Mesenchymal stem cell (in vitro differentiated cells and primary cell): ENCODE measurements at regions not wholly inside any gene's neighbourhood (a gene's known extent, or its start where the extent isn't known, plus 50 kb on each side); places are given as distances from the start of the nearest gene placed in this dataset.

Experiments used
- DNase-seq: peaks from one replicate; pipeline ENCODE4 v3.0.0-alpha.2; 2013
- H2AFZ ChIP-seq: one replicate; pipeline ENCODE4 v1.6.1; 2013; ENCODE audit warnings: low read depth, mild to moderate bottlenecking, control low read depth, inconsistent platforms, low read length, moderate library complexity
- H2AK5ac ChIP-seq: 2 replicates; pipeline ENCODE4 v1.6.1; 2013; ENCODE audit warnings: low read length, moderate library complexity, mild to moderate bottlenecking, inconsistent platforms; ENCODE audit not compliant: severe bottlenecking
- H2BK120ac ChIP-seq: one replicate; pipeline ENCODE4 v1.6.1; 2013; ENCODE audit warnings: low read depth, mild to moderate bottlenecking, inconsistent platforms, low read length, moderate library complexity
- H2BK12ac ChIP-seq, 2 experiments: one replicate each; pipeline ENCODE4 v1.6.1; 2013; ENCODE audit warnings: inconsistent platforms in 2 of 2, low read length in 2 of 2, mild to moderate bottlenecking in 2 of 2, moderate library complexity in 2 of 2, control low read depth in 1 of 2
- H2BK15ac ChIP-seq: one replicate; pipeline ENCODE4 v1.6.1; 2013; ENCODE audit warnings: mild to moderate bottlenecking, low read depth, inconsistent platforms; ENCODE audit not compliant: poor library complexity, severe bottlenecking
- H2BK5ac ChIP-seq: 2 replicates; pipeline ENCODE4 v1.6.1; 2013; ENCODE audit warnings: low read depth, mild to moderate bottlenecking, low read length, control low read depth, inconsistent platforms; ENCODE audit not compliant: poor library complexity, severe bottlenecking
- H3K14ac ChIP-seq, 2 experiments: one replicate each; pipeline ENCODE4 v1.6.1; 2013; ENCODE audit warnings: inconsistent platforms in 2 of 2, low read length in 2 of 2, control low read depth in 1 of 2, mild to moderate bottlenecking in 1 of 2, moderate library complexity in 1 of 2
- H3K18ac ChIP-seq, 2 experiments: one replicate each; pipeline ENCODE4 v1.6.1; 2013; ENCODE audit warnings: inconsistent platforms in 2 of 2, low read length in 2 of 2, control low read depth in 1 of 2, low read depth in 1 of 2, mild to moderate bottlenecking in 1 of 2
- H3K23ac ChIP-seq, 2 experiments: one replicate each; pipeline ENCODE4 v1.6.1; 2013; ENCODE audit warnings: inconsistent platforms in 2 of 2, low read length in 2 of 2, mild to moderate bottlenecking in 2 of 2, moderate library complexity in 2 of 2, control low read depth in 1 of 2
- H3K27ac ChIP-seq: 2 replicates; pipeline ENCODE4 v1.5.1; 2013; ENCODE audit warnings: mild to moderate bottlenecking, moderate library complexity, low read length, control low read depth, inconsistent platforms; ENCODE audit not compliant: poor library complexity, severe bottlenecking
- H3K27me3 ChIP-seq, 2 experiments: 2 replicates each; pipeline versions ENCODE4 v1.6.1 to v1.7.0; 2013; ENCODE audit warnings: low read length in 2 of 2, mild to moderate bottlenecking in 2 of 2, moderate library complexity in 2 of 2, control low read depth in 1 of 2, inconsistent platforms in 1 of 2; ENCODE audit not compliant: control insufficient read depth in 1 of 2, insufficient read depth in 1 of 2
- H3K36me3 ChIP-seq, 2 experiments: 2 replicates each; pipeline versions ENCODE4 v1.6.1 to v1.7.0; 2013; ENCODE audit warnings: low read length in 2 of 2, control low read depth in 1 of 2, inconsistent platforms in 1 of 2, low read depth in 1 of 2, mild to moderate bottlenecking in 1 of 2; ENCODE audit not compliant: insufficient read depth in 2 of 2, control insufficient read depth in 1 of 2
- H3K4ac ChIP-seq, 2 experiments: one replicate each; pipeline ENCODE4 v1.6.1; 2013; ENCODE audit warnings: inconsistent platforms in 2 of 2, low read length in 2 of 2, mild to moderate bottlenecking in 2 of 2, moderate library complexity in 2 of 2, control low read depth in 1 of 2, low read depth in 1 of 2
- H3K4me1 ChIP-seq: 2 replicates; pipeline ENCODE4 v1.6.1; 2013; ENCODE audit warnings: low read depth, low read length, control low read depth; ENCODE audit not compliant: control insufficient read depth, insufficient read depth
- H3K4me2 ChIP-seq: 2 replicates; pipeline ENCODE4 v1.6.1; 2013; ENCODE audit warnings: low read length, mild to moderate bottlenecking, inconsistent platforms; ENCODE audit not compliant: poor library complexity, severe bottlenecking
- H3K4me3 ChIP-seq, 2 experiments: 2 replicates each; pipeline versions ENCODE4 v1.5.1 to v1.7.0; 2013; ENCODE audit warnings: low read length in 2 of 2, mild to moderate bottlenecking in 2 of 2, control low read depth in 1 of 2, low read depth in 1 of 2; ENCODE audit not compliant: insufficient read depth in 1 of 2
- H3K79me1 ChIP-seq: replicated peaks from 2 replicates; pipeline ENCODE4 v1.6.1; 2013; ENCODE audit warnings: mild to moderate bottlenecking, control low read depth, low read length, inconsistent platforms; ENCODE audit not compliant: poor library complexity, severe bottlenecking
- H3K9ac ChIP-seq: 2 replicates; pipeline ENCODE4 v1.7.0; 2013; ENCODE audit warnings: mild to moderate bottlenecking, low read length, moderate library complexity
- H3K9me3 ChIP-seq: 2 replicates; pipeline ENCODE4 v1.7.0; 2013; ENCODE audit warnings: mild to moderate bottlenecking, low read length; ENCODE audit not compliant: control insufficient read depth
- H4K8ac ChIP-seq: one replicate; pipeline ENCODE4 v1.6.1; 2013; ENCODE audit warnings: inconsistent platforms, mild to moderate bottlenecking, low read length, moderate library complexity
- H4K91ac ChIP-seq: one replicate; pipeline ENCODE4 v1.6.1; 2013; ENCODE audit warnings: mild to moderate bottlenecking, low read length, inconsistent platforms

DNA sequence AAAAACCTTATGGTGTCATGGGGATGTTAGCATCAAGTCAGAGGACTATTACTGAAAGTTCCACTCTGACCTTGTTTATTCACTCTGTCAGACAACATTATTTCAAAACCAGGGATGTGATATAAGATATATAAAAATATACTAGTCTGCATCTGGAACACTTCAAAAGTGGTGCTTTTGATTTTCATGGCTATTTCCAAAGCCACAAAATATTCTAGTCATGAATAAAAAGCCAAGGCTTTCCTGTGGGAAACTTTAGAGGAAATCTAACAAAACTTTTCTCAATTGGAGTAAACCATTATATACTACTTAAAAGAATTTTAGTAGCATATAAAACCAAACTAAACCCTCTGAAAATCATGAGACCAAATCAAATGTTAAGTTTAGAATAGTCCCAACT lies 205.2 kb downstream of the TMEM26 start:
- no peak overlapping the region for H3K4me2 ChIP-seq
- no peak overlapping the region for H3K27ac ChIP-seq
- no peak overlapping the region for H2BK12ac ChIP-seq
- H3K4ac ChIP-seq, result no peak overlapping the region
- H3K9ac ChIP-seq, result no peak overlapping the region
- peaks cover 0 to 7% of the 10 kb centered on the region in 2 experiments for H3K27me3 ChIP-seq
- no peak overlapping the region for H2AFZ ChIP-seq
- no peak overlapping the region for H3K23ac ChIP-seq
- no peaks in the 10 kb centered on the region for H3K4me1 ChIP-seq
- H3K36me3 ChIP-seq, result no peaks in the 10 kb centered on the region
- no peak overlapping the region for H2BK120ac ChIP-seq
- no peak overlapping the region for H3K18ac ChIP-seq
- peaks cover 2% of the 10 kb centered on the region for H3K9me3 ChIP-seq
- no peak for DNase-seq
- H2AK5ac ChIP-seq, result no peak overlapping the region
- H3K79me1 ChIP-seq, result no peaks in the 10 kb centered on the region
- H3K14ac ChIP-seq, result no peak overlapping the region
- no peak overlapping the region for H3K4me3 ChIP-seq
- no peak overlapping the region for H4K8ac ChIP-seq
- H4K91ac ChIP-seq, result no peak overlapping the region
- no peak overlapping the region for H2BK15ac ChIP-seq
- no peak overlapping the region for H2BK5ac ChIP-seq

- Histone ChIP-seq H3K4me1 (no peaks in the 10 kb centered on the region), H3K27ac (no peak overlapping the region), H3K79me1 (no peaks in the 10 kb centered on the region), H2AFZ (no peak overlapping the region), H3K4ac (no peak overlapping the region), H4K8ac (no peak overlapping the region), H2BK120ac (no peak overlapping the region), H3K4me2 (no peak overlapping the region), H3K23ac (no peak overlapping the region), H2BK5ac (no peak overlapping the region), H4K91ac (no peak overlapping the region), H3K4me3 (no peak overlapping the region), H2BK12ac (no peak overlapping the region), H3K9me3 (no peaks in the 10 kb centered on the region), H3K9ac (no peak overlapping the region), H3K36me3 (no peaks in the 10 kb centered on the region), H3K27me3 (peaks cover 0 to 2% of the 10 kb centered on the region in 2 experiments), H3K14ac (no peak overlapping the region), H3K18ac (no peak overlapping the region), H2BK15ac (no peak overlapping the region), H2AK5ac (no peak overlapping the region)
- no peak for DNase-seq
These were observed 208.9 kb downstream of the TMEM26 start for GRCh38 chr10:61244261-61244775.

GRCh38 chr10:61232780-61233179 lies 220.4 kb downstream of the TMEM26 start:
- H3K27me3 ChIP-seq, result peaks cover 0 to 3% of the 10 kb centered on the region in 2 experiments
- H2AFZ ChIP-seq, result no peak overlapping the region
- H3K9me3 ChIP-seq, result peaks cover 5% of the 10 kb centered on the region

GRCh38 chr10:61225939-61226338 lies 227.2 kb downstream of the TMEM26 start:
- Histone ChIP-seq H2BK12ac (no peak overlapping the region), H3K4ac (no peak overlapping the region), H3K36me3 (no peaks in the 10 kb centered on the region), H2BK120ac (no peak overlapping the region), H4K91ac (no peak overlapping the region), H4K8ac (no peak overlapping the region), H3K18ac (no peak overlapping the region), H3K4me3 (no peak overlapping the region), H3K9me3 (peaks cover 30% of the 10 kb centered on the region), H3K4me1 (no peaks in the 10 kb centered on the region), H3K14ac (no peak overlapping the region), H3K79me1 (no peaks in the 10 kb centered on the region), H3K4me2 (no peak overlapping the region), H3K27me3 (peaks cover 0 to 3% of the 10 kb centered on the region in 2 experiments), H2BK5ac (no peak overlapping the region), H2AFZ (no peak overlapping the region), H2BK15ac (no peak overlapping the region), H3K27ac (no peak overlapping the region), H3K23ac (no peak overlapping the region), H3K9ac (no peak overlapping the region), H2AK5ac (no peak overlapping the region)
- no peak for DNase-seq

More at GRCh38 chr10:61232780-61233179, 220.4 kb downstream of the TMEM26 start:
- H3K4me1 ChIP-seq, result no peaks in the 10 kb centered on the region
- no peaks in the 10 kb centered on the region for H3K36me3 ChIP-seq
- no peak overlapping the region for H3K4me3 ChIP-seq
- no peak overlapping the region for H2BK15ac ChIP-seq
- H4K8ac ChIP-seq, result no peak overlapping the region
- H3K79me1 ChIP-seq, result no peaks in the 10 kb centered on the region
- no peak overlapping the region for H3K27ac ChIP-seq
- no peak overlapping the region for H3K9ac ChIP-seq
- no peak for DNase-seq
- no peak overlapping the region for H3K18ac ChIP-seq
- H2BK12ac ChIP-seq, result no peak overlapping the region
- no peak overlapping the region for H2BK120ac ChIP-seq
- no peak overlapping the region for H3K4ac ChIP-seq
- no peak overlapping the region for H3K14ac ChIP-seq
- no peak overlapping the region for H2BK5ac ChIP-seq
- no peak overlapping the region for H3K23ac ChIP-seq
- no peak overlapping the region for H2AK5ac ChIP-seq
- no peak overlapping the region for H3K4me2 ChIP-seq
- no peak overlapping the region for H4K91ac ChIP-seq
